ENCODE measurements at regions not wholly inside any gene's neighbourhood (a gene's known extent, or its start where the extent isn't known, plus 50 kb on each side); places are given as distances from the start of the nearest gene placed in this dataset.

DNA sequence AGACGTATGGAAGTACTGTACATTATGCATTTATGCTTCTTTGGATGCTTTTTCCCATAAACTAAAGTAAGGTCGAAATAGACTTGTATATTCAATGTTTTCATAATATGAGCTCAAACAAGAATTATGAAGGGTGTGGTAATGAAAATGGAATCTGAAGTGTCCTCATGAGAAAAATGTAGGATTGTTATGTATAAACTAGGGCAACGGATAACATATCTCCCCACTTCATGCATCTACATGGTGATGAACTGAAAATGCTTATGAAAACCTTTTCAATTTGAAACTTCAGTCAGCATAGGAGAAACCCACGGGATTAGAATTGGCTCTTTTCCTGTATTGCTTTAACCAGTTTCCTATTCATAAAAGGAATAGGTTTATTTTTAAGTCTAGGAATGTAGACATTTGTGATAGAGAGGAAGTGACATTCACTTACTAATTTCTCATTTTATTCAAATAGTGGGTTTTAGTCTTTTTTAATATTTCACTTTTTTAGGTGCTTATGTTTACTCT lies 608.2 kb upstream of the GCFC2 start:
- TF ChIP-seq POLR2A (IDR thresholded peaks at IDR 0.05) = no peak
- TF ChIP-seq, protein P1, sequence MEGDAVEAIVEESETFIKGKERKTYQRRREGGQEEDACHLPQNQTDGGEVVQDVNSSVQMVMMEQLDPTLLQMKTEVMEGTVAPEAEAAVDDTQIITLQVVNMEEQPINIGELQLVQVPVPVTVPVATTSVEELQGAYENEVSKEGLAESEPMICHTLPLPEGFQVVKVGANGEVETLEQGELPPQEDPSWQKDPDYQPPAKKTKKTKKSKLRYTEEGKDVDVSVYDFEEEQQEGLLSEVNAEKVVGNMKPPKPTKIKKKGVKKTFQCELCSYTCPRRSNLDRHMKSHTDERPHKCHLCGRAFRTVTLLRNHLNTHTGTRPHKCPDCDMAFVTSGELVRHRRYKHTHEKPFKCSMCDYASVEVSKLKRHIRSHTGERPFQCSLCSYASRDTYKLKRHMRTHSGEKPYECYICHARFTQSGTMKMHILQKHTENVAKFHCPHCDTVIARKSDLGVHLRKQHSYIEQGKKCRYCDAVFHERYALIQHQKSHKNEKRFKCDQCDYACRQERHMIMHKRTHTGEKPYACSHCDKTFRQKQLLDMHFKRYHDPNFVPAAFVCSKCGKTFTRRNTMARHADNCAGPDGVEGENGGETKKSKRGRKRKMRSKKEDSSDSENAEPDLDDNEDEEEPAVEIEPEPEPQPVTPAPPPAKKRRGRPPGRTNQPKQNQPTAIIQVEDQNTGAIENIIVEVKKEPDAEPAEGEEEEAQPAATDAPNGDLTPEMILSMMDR (IDR thresholded peaks at IDR 0.05) = no peak
